Parathyroid adenoma (tissue), 2 donors: ENCODE measurements at regions not wholly inside any gene's neighbourhood (a gene's known extent, or its start where the extent isn't known, plus 50 kb on each side); places are given as distances from the start of the nearest gene placed in this dataset.

ENCODE experiments used
- H2AFZ ChIP-seq: fragments of 300-600 bp; sonication (generic); one replicate; pipeline ENCODE4 v1.7.0; 2017; ENCODE audit warnings: antibody characterized with exemption, mild to moderate bottlenecking
- H3K27ac ChIP-seq: fragments of 300-600 bp; sonication (generic); one replicate; pipeline ENCODE4 v1.7.0; 2017
- H3K27me3 ChIP-seq: fragments of 300-600 bp; sonication (generic); one replicate; pipeline ENCODE4 v1.7.0; 2017; ENCODE audit warnings: low read length; ENCODE audit not compliant: control insufficient read depth, insufficient read depth
- H3K36me3 ChIP-seq: fragments of 300-600 bp; sonication (generic); one replicate; pipeline ENCODE4 v1.7.0; 2017; ENCODE audit warnings: low read length; ENCODE audit not compliant: control insufficient read depth, insufficient read depth
- H3K4me1 ChIP-seq: fragments of 300-600 bp; sonication (generic); one replicate; pipeline ENCODE4 v1.7.0; 2017; ENCODE audit warnings: control low read depth
- H3K4me2 ChIP-seq: fragments of 300-600 bp; sonication (generic); one replicate; pipeline ENCODE4 v1.7.0; 2017; ENCODE audit warnings: low read length
- H3K4me3 ChIP-seq: fragments of 300-600 bp; sonication (generic); one replicate; pipeline ENCODE4 v1.7.0; 2017; ENCODE audit warnings: low read depth, low read length
- H3K79me2 ChIP-seq: fragments of 300-600 bp; sonication (generic); one replicate; pipeline ENCODE4 v1.7.0; 2017; ENCODE audit warnings: control low read depth
- H3K9ac ChIP-seq: fragments of 300-600 bp; sonication (generic); one replicate; pipeline ENCODE4 v1.7.0; 2017; ENCODE audit warnings: mild to moderate bottlenecking
- H3K9me3 ChIP-seq: fragments of 300-600 bp; sonication (generic); one replicate; pipeline ENCODE4 v1.7.0; 2017; ENCODE audit warnings: low read length; ENCODE audit not compliant: control insufficient read depth
- CTCF ChIP-seq: fragments of 300-600 bp; sonication (generic); IDR thresholded peaks from one replicate; pipeline ENCODE4 v1.7.0; 2017; ENCODE audit warnings: antibody characterized with exemption, mild to moderate bottlenecking
- donor health status: primary hyperparathyroidism.

GRCh38 chr16:59168461-59169114, 434.5 kb upstream of the GOT2 start:
- TF ChIP-seq CTCF = no peak

GRCh38 chr16:59164461-59164860, 430.3 kb upstream of the GOT2 start:
- no peaks in the 10 kb centered on the region for H3K9me3 ChIP-seq
- no peaks in the 10 kb centered on the region for H3K36me3 ChIP-seq

More at GRCh38 chr16:59168461-59169114, 434.5 kb upstream of the GOT2 start:
- no peaks in the 10 kb centered on the region for H3K79me2 ChIP-seq
- H3K9ac ChIP-seq = no peak overlapping the region
- no peak overlapping the region for H3K27ac ChIP-seq
- H3K9me3 ChIP-seq = no peaks in the 10 kb centered on the region
- no peaks in the 10 kb centered on the region for H3K27me3 ChIP-seq
- no peak overlapping the region for H2AFZ ChIP-seq
- H3K4me3 ChIP-seq = no peak overlapping the region
- H3K36me3 ChIP-seq = no peaks in the 10 kb centered on the region
- H3K4me1 ChIP-seq = no peaks in the 10 kb centered on the region
- no peak overlapping the region for H3K4me2 ChIP-seq

DNA sequence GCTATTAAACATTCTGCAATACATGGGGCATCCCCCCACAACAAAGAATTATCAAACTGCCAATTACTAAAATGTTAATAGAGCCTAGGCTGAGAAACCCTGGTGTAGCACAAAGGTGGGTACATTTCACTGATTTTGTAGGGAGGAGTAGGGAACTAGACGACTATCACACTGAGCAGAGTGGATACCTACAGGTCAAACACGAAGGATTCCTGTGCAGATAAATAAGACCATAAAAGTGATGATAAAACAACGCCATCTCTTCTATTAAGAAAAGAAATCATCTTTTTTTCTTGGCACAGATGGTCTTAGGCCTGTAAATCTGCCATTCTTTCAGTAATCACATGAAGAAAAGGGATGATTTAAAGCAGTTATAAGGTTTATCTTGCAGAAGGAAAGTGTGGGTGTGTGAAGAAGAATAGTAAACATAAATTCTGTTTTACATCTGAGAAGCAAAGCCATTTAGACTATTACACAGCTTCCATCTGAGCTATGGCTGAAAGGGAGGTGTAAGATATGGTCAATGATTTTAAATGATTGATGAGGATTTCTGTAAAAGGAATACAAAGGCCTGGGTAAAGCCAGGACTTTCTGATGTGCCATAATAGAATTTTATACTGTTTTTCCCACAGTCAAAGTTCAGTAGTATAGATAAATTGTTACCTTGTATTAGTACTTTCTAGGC, 429.4 kb upstream of the GOT2 start:
- no peaks in the 10 kb centered on the region for H3K79me2 ChIP-seq
- no peaks in the 10 kb centered on the region for H3K36me3 ChIP-seq
- no peaks in the 10 kb centered on the region for H3K9me3 ChIP-seq
- H3K27me3 ChIP-seq = no peaks in the 10 kb centered on the region
- no peak overlapping the region for H3K4me3 ChIP-seq
- no peak overlapping the region for H3K9ac ChIP-seq
- no peaks in the 10 kb centered on the region for H3K4me1 ChIP-seq
- TF ChIP-seq CTCF = no peak
- H2AFZ ChIP-seq = no peak overlapping the region
- no peak overlapping the region for H3K4me2 ChIP-seq
- no peak overlapping the region for H3K27ac ChIP-seq

More at GRCh38 chr16:59164461-59164860, 430.3 kb upstream of the GOT2 start:
- Histone ChIP-seq H3K27ac (no peak overlapping the region), H2AFZ (no peak overlapping the region), H3K4me1 (no peaks in the 10 kb centered on the region), H3K27me3 (no peaks in the 10 kb centered on the region), H3K4me2 (no peak overlapping the region), H3K4me3 (no peak overlapping the region), H3K79me2 (no peaks in the 10 kb centered on the region), H3K9ac (no peak overlapping the region)
- no peak for TF ChIP-seq CTCF

DNA sequence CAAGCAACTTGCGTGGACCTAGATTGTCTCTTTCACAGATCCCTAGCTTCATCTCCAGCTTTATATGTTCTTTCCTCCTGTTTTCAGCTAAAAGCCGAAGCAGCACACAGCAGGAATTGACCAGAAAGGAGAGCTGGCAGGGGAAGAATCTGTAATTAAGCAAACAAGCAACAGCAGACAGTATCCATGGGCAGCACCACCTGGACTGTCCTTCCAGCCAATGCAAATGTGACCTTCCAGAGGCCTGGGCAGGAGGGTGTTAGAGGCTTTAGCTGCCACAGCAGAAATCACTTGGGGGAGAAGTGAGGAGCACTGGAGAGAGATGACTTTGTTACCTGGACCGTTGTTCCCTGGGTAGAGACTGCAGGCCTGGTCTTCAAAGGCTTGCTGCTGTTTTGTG, 427.6 kb upstream of the GOT2 start:
- H3K27me3 ChIP-seq = no peaks in the 10 kb centered on the region
- no peak overlapping the region for H2AFZ ChIP-seq
- no peaks in the 10 kb centered on the region for H3K4me1 ChIP-seq
- H3K36me3 ChIP-seq = no peaks in the 10 kb centered on the region
- no peak overlapping the region for H3K4me2 ChIP-seq
- H3K9me3 ChIP-seq = no peaks in the 10 kb centered on the region
- no peak for TF ChIP-seq CTCF
- H3K27ac ChIP-seq = no peak overlapping the region
- no peak overlapping the region for H3K4me3 ChIP-seq
- no peaks in the 10 kb centered on the region for H3K79me2 ChIP-seq
- H3K9ac ChIP-seq = no peak overlapping the region

DNA sequence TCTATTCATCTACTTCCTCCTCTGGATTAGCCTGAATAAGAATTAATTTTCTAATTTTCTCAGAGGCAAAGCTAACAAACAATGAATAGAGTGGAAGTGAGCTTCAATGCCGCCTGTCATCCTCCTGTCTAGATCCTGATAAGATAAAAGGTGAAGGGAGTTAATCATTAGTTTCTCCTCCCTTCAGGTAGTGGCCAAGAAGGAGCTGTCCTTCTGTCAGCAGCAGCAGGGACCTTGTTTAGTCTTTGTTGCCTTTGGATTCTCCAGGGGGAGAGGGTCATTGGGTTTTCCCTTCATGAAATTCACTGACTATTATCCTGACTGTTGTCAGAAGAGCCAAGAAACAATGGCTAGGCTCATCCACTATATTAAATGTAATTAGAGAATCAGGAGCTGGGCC, 420.2 kb upstream of the GOT2 start:
- H3K9ac ChIP-seq = no peak overlapping the region
- H2AFZ ChIP-seq = no peak overlapping the region
- H3K4me2 ChIP-seq = no peak overlapping the region
- no peaks in the 10 kb centered on the region for H3K9me3 ChIP-seq
- no peak for TF ChIP-seq CTCF
- no peaks in the 10 kb centered on the region for H3K27me3 ChIP-seq
- H3K27ac ChIP-seq = no peak overlapping the region
- no peak overlapping the region for H3K4me3 ChIP-seq
- H3K79me2 ChIP-seq = no peaks in the 10 kb centered on the region
- H3K36me3 ChIP-seq = no peaks in the 10 kb centered on the region
- no peaks in the 10 kb centered on the region for H3K4me1 ChIP-seq
